Endothelial cell of umbilical vein (primary cell): ENCODE measurements at regions not wholly inside any gene's neighbourhood (a gene's known extent, or its start where the extent isn't known, plus 50 kb on each side); places are given as distances from the start of the nearest gene placed in this dataset.

ENCODE experiments used
- BruUV-seq: library from RNA; stranded (reverse); fragments of 400-500 nt; replicated peaks from 2 replicates; lab custom pipeline; 2021; lab: Mats Ljungman, UMichigan
- CTCF ChIA-PET: fragments of 300-600, 350-600 bp; sonication (Branson Sonifier 250); formaldehyde crosslinking; loops from one replicate; lab custom pipeline; 2021; ENCODE audit warnings: antibody characterized with exemption, inconsistent platforms; lab: Charles Lee
- POLR2A ChIA-PET: fragments of 300-600, 350-600 bp; sonication (Branson Sonifier 250); formaldehyde crosslinking; loops from one replicate; lab custom pipeline; 2021; ENCODE audit warnings: antibody characterized with exemption, inconsistent platforms; lab: Charles Lee
- DNase-seq: peaks from one replicate; pipeline ENCODE4 v3.0.0-alpha.2; 2011; ENCODE audit warnings: low read depth, low spot score
- FAIRE-seq: peaks from 2 replicates; lab custom pipeline; 2011; peaks lifted over from hg19 to GRCh38; lab: Jason Lieb, UNC
- H2AFZ ChIP-seq: 2 replicates; pipeline ENCODE4 v1.6.0; 2012; ENCODE audit warnings: low read depth, low read length, control low read depth, inconsistent platforms
- H3K27ac ChIP-seq: 2 replicates; pipeline ENCODE4 v1.5.1; 2011; ENCODE audit warnings: low read depth, mild to moderate bottlenecking, control low read depth, low read length, moderate library complexity; ENCODE audit not compliant: insufficient read depth
- H3K27me3 ChIP-seq, 2 experiments: 2 replicates each; pipeline versions ENCODE4 v1.6.0 to v1.6.1; 2011; ENCODE audit warnings: low read length in 2 of 2, mixed read lengths in 1 of 2; ENCODE audit not compliant: control insufficient read depth in 2 of 2, insufficient read depth in 2 of 2
- H3K36me3 ChIP-seq, 2 experiments: 2 replicates in 1 of 2; 3 replicates in 1 of 2; pipeline ENCODE4 v1.5.1; 2011; ENCODE audit warnings: low read length in 2 of 2, mild to moderate bottlenecking in 1 of 2, moderate library complexity in 1 of 2; ENCODE audit not compliant: control insufficient read depth in 2 of 2, insufficient read depth in 2 of 2; ENCODE audit errors: extremely low read depth in 1 of 2
- H3K4me1 ChIP-seq: 3 replicates; pipeline ENCODE4 v1.5.1; 2011; ENCODE audit warnings: mild to moderate bottlenecking, low read length; ENCODE audit not compliant: control insufficient read depth, insufficient read depth; ENCODE audit errors: extremely low read depth
- H3K4me2 ChIP-seq: 2 replicates; pipeline ENCODE4 v1.6.1; 2011; ENCODE audit warnings: low read length, control low read depth, mixed read lengths; ENCODE audit not compliant: insufficient read depth
- H3K4me3 ChIP-seq, 3 experiments: fragments of 200-600 bp in 1 of 3; sonication (generic), shearing (Covaris generic) in 1 of 3; replicated peaks in 1 of 3; 2 replicates each; pipeline ENCODE4 v1.5.1; 2011 to 2016; ENCODE audit warnings: control low read depth in 3 of 3, low read length in 3 of 3, mild to moderate bottlenecking in 2 of 3, inconsistent platforms in 1 of 3, low read depth in 1 of 3, moderate library complexity in 1 of 3; ENCODE audit not compliant: insufficient read depth in 1 of 3
- H3K79me2 ChIP-seq: 2 replicates; pipeline ENCODE4 v1.6.0; 2012; ENCODE audit warnings: low read length, inconsistent platforms; ENCODE audit not compliant: control insufficient read depth, insufficient read depth
- H3K9ac ChIP-seq: replicated peaks from 2 replicates; pipeline ENCODE3; 2011; ENCODE audit warnings: low read length, control low read depth; ENCODE audit not compliant: insufficient read depth; ENCODE audit errors: extremely low read depth
- H3K9me1 ChIP-seq: replicated peaks from 3 replicates; pipeline ENCODE4 v1.6.0; 2011; ENCODE audit warnings: mild to moderate bottlenecking, low read length; ENCODE audit not compliant: control insufficient read depth, insufficient read depth; ENCODE audit errors: extremely low read depth
- H3K9me3 ChIP-seq: replicated peaks from 2 replicates; pipeline ENCODE4 v1.5.1; 2012; ENCODE audit warnings: low read length, inconsistent platforms; ENCODE audit not compliant: control insufficient read depth, insufficient read depth
- H4K20me1 ChIP-seq: replicated peaks from 2 replicates; pipeline ENCODE3; 2011; ENCODE audit warnings: mild to moderate bottlenecking, low read length; ENCODE audit not compliant: control insufficient read depth, insufficient read depth; ENCODE audit errors: extremely low read depth
- EZH2 ChIP-seq: IDR thresholded peaks from 2 replicates; pipeline ENCODE4 v1.6.1; 2012; ENCODE audit warnings: borderline replicate concordance, low read depth, mild to moderate bottlenecking, moderate library complexity, low read length, inconsistent platforms; ENCODE audit not compliant: severe bottlenecking
- FOS ChIP-seq: IDR thresholded peaks from 2 replicates; pipeline ENCODE4 v1.6.1; 2011; ENCODE audit warnings: mild to moderate bottlenecking, low read length, moderate library complexity, borderline replicate concordance; ENCODE audit not compliant: insufficient read depth
- GATA2 ChIP-seq: IDR thresholded peaks from 2 replicates; pipeline ENCODE4 v1.7.0; 2011; ENCODE audit warnings: low read depth, mild to moderate bottlenecking, moderate library complexity, mixed read lengths, low read length; ENCODE audit not compliant: insufficient read length, insufficient read depth
- JUN ChIP-seq: IDR thresholded peaks from 2 replicates; pipeline ENCODE4 v1.6.1; 2011; ENCODE audit warnings: borderline replicate concordance, low read depth; ENCODE audit not compliant: insufficient read length, insufficient read depth
- MAX ChIP-seq: IDR thresholded peaks from 2 replicates; pipeline ENCODE4 v1.6.1; 2011; ENCODE audit not compliant: insufficient read depth, insufficient read length
- MYC ChIP-seq: IDR thresholded peaks from one replicate; pipeline ENCODE4 v1.6.1; 2011; ENCODE audit warnings: mild to moderate bottlenecking, low read depth, low read length
- POLR2A ChIP-seq: IDR thresholded peaks from 2 replicates; pipeline ENCODE4 v1.6.1; 2012; ENCODE audit warnings: low read depth, mild to moderate bottlenecking, control low read depth, low read length
- POLR2AphosphoS5 ChIP-seq: IDR thresholded peaks from 2 replicates; pipeline ENCODE4 v1.6.1; 2012; ENCODE audit warnings: low read depth, mild to moderate bottlenecking, control low read depth, low read length, moderate library complexity; ENCODE audit not compliant: insufficient read depth
- dilution Hi-C: fragments of 300-500 bp; cut with MboI; formaldehyde crosslinking; loops from one replicate; pipeline ENCODE4 v1.15.0; 2019; ENCODE audit warnings: low sequenced_read_pairs; ENCODE audit not compliant: extremely low pct_ligation_motif_present
- intact Hi-C: fragments of 100-400 bp; cut with micrococcal nuclease; formaldehyde crosslinking; loops from one replicate; pipeline ENCODE4 v1.10.0; 2022
- TF ChIP-seq, protein P1 (sequence below), 2 donors: IDR thresholded peaks; 1 replicate in 1 of 2; 2 replicates in 1 of 2; pipeline ENCODE4 v1.5.1; 2011; ENCODE audit warnings: low read length in 2 of 2, mild to moderate bottlenecking in 2 of 2, moderate library complexity in 2 of 2, control low read depth in 1 of 2, inconsistent platforms in 1 of 2, low read depth in 1 of 2; ENCODE audit not compliant: insufficient read depth in 1 of 2; ENCODE audit errors: extremely low read depth in 1 of 2

DNA sequence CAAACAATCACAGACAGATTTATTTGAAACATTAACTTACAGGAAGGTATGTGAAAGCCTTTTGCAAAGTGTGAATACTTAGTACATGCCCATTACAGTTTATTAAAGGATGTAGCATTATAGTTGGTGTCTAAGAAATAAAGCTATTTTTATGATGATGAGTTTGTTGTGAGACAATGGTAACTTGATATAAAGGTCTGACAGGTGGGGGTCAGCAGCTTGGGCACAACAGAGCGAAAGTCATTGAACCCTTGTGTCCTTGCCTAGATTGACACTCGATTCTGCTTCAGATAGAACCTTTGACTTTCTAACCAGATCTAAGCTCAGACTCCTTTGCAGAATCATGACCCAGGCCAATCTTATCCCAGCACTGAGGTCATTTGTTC is 777.9 kb downstream of the NTRK3 start:
- no peaks in the 10 kb centered on the region for H3K79me2 ChIP-seq
- no peak for FAIRE-seq
- H3K4me1 ChIP-seq: no peaks in the 10 kb centered on the region
- H3K9me3 ChIP-seq: peaks cover 3% of the 10 kb centered on the region
- H3K9ac ChIP-seq: no peak overlapping the region
- H3K4me3 ChIP-seq: no peak overlapping the region
- H3K27ac ChIP-seq: no peak overlapping the region
- dilution Hi-C loops: no loop called here
- CTCF ChIA-PET: no interaction called here
- no TSS peak for BruUV-seq
- POLR2A ChIA-PET: no interaction called here
- TF ChIP-seq POLR2AphosphoS5: no peak
- TF ChIP-seq EZH2: no peak
- TF ChIP-seq POLR2A: no peak
- no peak for TF ChIP-seq JUN
- TF ChIP-seq, protein P1, sequence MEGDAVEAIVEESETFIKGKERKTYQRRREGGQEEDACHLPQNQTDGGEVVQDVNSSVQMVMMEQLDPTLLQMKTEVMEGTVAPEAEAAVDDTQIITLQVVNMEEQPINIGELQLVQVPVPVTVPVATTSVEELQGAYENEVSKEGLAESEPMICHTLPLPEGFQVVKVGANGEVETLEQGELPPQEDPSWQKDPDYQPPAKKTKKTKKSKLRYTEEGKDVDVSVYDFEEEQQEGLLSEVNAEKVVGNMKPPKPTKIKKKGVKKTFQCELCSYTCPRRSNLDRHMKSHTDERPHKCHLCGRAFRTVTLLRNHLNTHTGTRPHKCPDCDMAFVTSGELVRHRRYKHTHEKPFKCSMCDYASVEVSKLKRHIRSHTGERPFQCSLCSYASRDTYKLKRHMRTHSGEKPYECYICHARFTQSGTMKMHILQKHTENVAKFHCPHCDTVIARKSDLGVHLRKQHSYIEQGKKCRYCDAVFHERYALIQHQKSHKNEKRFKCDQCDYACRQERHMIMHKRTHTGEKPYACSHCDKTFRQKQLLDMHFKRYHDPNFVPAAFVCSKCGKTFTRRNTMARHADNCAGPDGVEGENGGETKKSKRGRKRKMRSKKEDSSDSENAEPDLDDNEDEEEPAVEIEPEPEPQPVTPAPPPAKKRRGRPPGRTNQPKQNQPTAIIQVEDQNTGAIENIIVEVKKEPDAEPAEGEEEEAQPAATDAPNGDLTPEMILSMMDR (IDR thresholded peaks at IDR 0.05; ENCODE audit: extremely low read depth in 1 of 2, insufficient read depth in 1 of 2, low read depth in 1 of 2, low read length in 2 of 2): no peak
- no peak for TF ChIP-seq FOS
- TF ChIP-seq MAX: no peak
- TF ChIP-seq MYC: no peak
- TF ChIP-seq GATA2: no peak
- no peaks in the 10 kb centered on the region for H3K27me3 ChIP-seq
- H3K9me1 ChIP-seq: no peaks in the 10 kb centered on the region
- H2AFZ ChIP-seq: no peak overlapping the region
- no peak for DNase-seq
- no peaks in the 10 kb centered on the region for H4K20me1 ChIP-seq
- no peak overlapping the region for H3K4me2 ChIP-seq
- no peaks in the 10 kb centered on the region for H3K36me3 ChIP-seq
- intact Hi-C loops: no loop called here
